ENCODE measurements at regions not wholly inside any gene's neighbourhood (a gene's known extent, or its start where the extent isn't known, plus 50 kb on each side); places are given as distances from the start of the nearest gene placed in this dataset.
A peak's percentile ranks its signal among the peaks of the same experiment; 100 is the strongest.

GRCh38 chr11:109877043-109877442, 216.1 kb upstream of the ZC3H12C start:
- Histone ChIP-seq H3K27me3 (ENCODE audit: insufficient read depth) (no peaks in the 10 kb centered on the region), H3K4me1 (ENCODE audit: control insufficient read depth in 1 of 2, insufficient read depth in 2 of 2, low read depth in 1 of 2, low read length in 1 of 2) (no peaks in the 10 kb centered on the region; a peak in 1 of 4 replicates), H3K36me3 (replicated peaks in 1 of 2; ENCODE audit: control insufficient read depth in 1 of 2, insufficient read depth in 2 of 2, low read length in 1 of 2) (no peaks in the 10 kb centered on the region), H2AFZ (ENCODE audit: low read depth) (no peak overlapping the region), H3K79me2 (ENCODE audit: insufficient read depth) (no peaks in the 10 kb centered on the region), H3K4me3 (ENCODE audit: low read depth in 2 of 2, low read length in 1 of 2) (no peak overlapping the region), H3K9me2 (no peaks in the 10 kb centered on the region), H3K27ac (ENCODE audit: low read depth in 2 of 2, low read length in 1 of 2) (no peak overlapping the region), H3F3A (replicated peaks; ENCODE audit: insufficient read depth) (no peaks in the 10 kb centered on the region), H3K9me3 (no peaks in the 10 kb centered on the region; the same call in 1 of the 2 replicates), H4K20me1 (ENCODE audit: insufficient read depth) (no peaks in the 10 kb centered on the region), H3K4me2 (no peak overlapping the region), H3K9ac (no peak overlapping the region)
- DNase-seq, result peak; percentile 7
- 13% methylated on average over 4 of the region's 4 CpGs for WGBS (ENCODE audit: low lambda C conversion rate)
- TF ChIP-seq NFIC (IDR thresholded peaks at IDR 0.05; ENCODE audit: borderline replicate concordance), result no peak
- no peak for TF ChIP-seq ZBTB33 (IDR thresholded peaks at IDR 0.05; ENCODE audit: borderline replicate concordance, low read depth)
- no peak for TF ChIP-seq TEAD4 (IDR thresholded peaks at IDR 0.05; ENCODE audit: borderline replicate concordance, insufficient read depth)
- no peak for TF ChIP-seq TCF12 (IDR thresholded peaks at IDR 0.05)
- no peak for TF ChIP-seq USF1 (IDR thresholded peaks at IDR 0.05; ENCODE audit: borderline replicate concordance, low read depth)
- no peak for TF ChIP-seq NRF1 (IDR thresholded peaks at IDR 0.05; ENCODE audit: low read depth, low read length)
- no peak for TF ChIP-seq SMC3 (IDR thresholded peaks at IDR 0.05; ENCODE audit: low read depth, low read length)
- TF ChIP-seq MXI1 (IDR thresholded peaks at IDR 0.05; ENCODE audit: low read depth, low read length), result no peak
- no peak for TF ChIP-seq JUND (IDR thresholded peaks at IDR 0.05)
- no peak for TF ChIP-seq GABPA (IDR thresholded peaks at IDR 0.05; ENCODE audit: low read depth)
- ChIA-PET POLR2A (no interaction called here), CTCF (no interaction called here)

- H3K4me2 ChIP-seq, result no peak overlapping the region
- no peak overlapping the region for H2AFZ ChIP-seq (ENCODE audit: low read depth)
- no peaks in the 10 kb centered on the region; a peak in 1 of 4 replicates for H3K4me1 ChIP-seq (ENCODE audit: control insufficient read depth in 1 of 2, insufficient read depth in 2 of 2, low read depth in 1 of 2, low read length in 1 of 2)
- H3K9ac ChIP-seq, result no peak overlapping the region
- WGBS (ENCODE audit: low lambda C conversion rate), result 62% methylated on average over 4 of the region's 4 CpGs
- H3K27ac ChIP-seq (ENCODE audit: low read depth in 2 of 2, low read length in 1 of 2), result no peak overlapping the region
- POLR2A ChIA-PET, result no interaction called here
- no peak overlapping the region for H3K4me3 ChIP-seq (ENCODE audit: low read depth in 2 of 2, low read length in 1 of 2)
- no peaks in the 10 kb centered on the region for H3F3A ChIP-seq (replicated peaks; ENCODE audit: insufficient read depth)
- no peaks in the 10 kb centered on the region for H3K9me2 ChIP-seq
- DNase-seq, result no peak
- H3K79me2 ChIP-seq (ENCODE audit: insufficient read depth), result no peaks in the 10 kb centered on the region
- H3K36me3 ChIP-seq (replicated peaks in 1 of 2; ENCODE audit: control insufficient read depth in 1 of 2, insufficient read depth in 2 of 2, low read length in 1 of 2), result no peaks in the 10 kb centered on the region
- CTCF ChIA-PET, result no interaction called here
- no peaks in the 10 kb centered on the region for H4K20me1 ChIP-seq (ENCODE audit: insufficient read depth)
- H3K9me3 ChIP-seq, result no peaks in the 10 kb centered on the region
- no peaks in the 10 kb centered on the region; the same call in 1 of the 2 replicates for H3K27me3 ChIP-seq (ENCODE audit: insufficient read depth)
- TF ChIP-seq CTCF (IDR thresholded peaks at IDR 0.05) (no peak), FOXM1 (IDR thresholded peaks at IDR 0.05; ENCODE audit: low read depth) (no peak), FOXJ3 (CRISPR knock-in tag; IDR thresholded peaks at IDR 0.05) (no peak), EP300 (IDR thresholded peaks at IDR 0.05; ENCODE audit: borderline replicate concordance in 1 of 2, low read depth in 1 of 2, low read length in 1 of 2) (no peak), ELF1 (IDR thresholded peaks at IDR 0.05) (no peak), TAF1 (IDR thresholded peaks at IDR 0.05; ENCODE audit: borderline replicate concordance, low read depth, low read length) (no peak), EZH2phosphoT487 (IDR thresholded peaks at IDR 0.05; ENCODE audit: borderline replicate concordance, low read depth) (no peak), GATA2 (CRISPR knock-in tag; IDR thresholded peaks at IDR 0.05) (no peak), MXI1 (IDR thresholded peaks at IDR 0.05; ENCODE audit: low read depth, low read length) (no peak), IRF3 (IDR thresholded peaks at IDR 0.05; ENCODE audit: low read depth, low read length) (no peak), MAX (IDR thresholded peaks at IDR 0.05; ENCODE audit: low read depth) (no peak), PBX3 (IDR thresholded peaks at IDR 0.05) (no peak)
These were observed 208.7 kb upstream of the ZC3H12C start for GRCh38 chr11:109884501-109884900.

All from SK-N-SH (cell line).